T-helper 22 cell (primary cell): ENCODE measurements at regions not wholly inside any gene's neighbourhood (a gene's known extent, or its start where the extent isn't known, plus 50 kb on each side); places are given as distances from the start of the nearest gene placed in this dataset.

ENCODE experiments used
- DNase-seq: peaks from one replicate; pipeline ENCODE4 v3.0.0-alpha.2; 2020; ENCODE audit warnings: low read depth

DNA sequence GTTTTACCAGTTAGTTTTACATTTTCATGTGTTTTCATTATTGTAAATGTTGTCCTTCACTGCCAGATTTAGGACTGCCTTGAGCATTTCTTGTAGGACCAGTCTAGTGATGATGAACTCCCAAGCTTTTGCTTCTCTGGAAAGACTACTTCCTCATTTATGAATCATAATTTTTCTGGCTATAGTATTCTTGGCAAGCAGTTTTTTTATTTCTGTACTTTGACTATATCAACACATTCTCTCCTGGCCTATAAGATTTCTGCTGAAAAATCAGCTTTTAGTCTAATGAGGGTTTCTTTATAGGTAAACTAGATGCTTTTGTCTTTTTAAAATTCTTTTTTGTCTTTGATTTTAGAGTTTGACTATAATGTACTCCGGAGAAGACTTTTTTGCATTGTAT lies 256.8 kb upstream of the GRAMD2B start:
- DNase-seq, result no peak

DNA sequence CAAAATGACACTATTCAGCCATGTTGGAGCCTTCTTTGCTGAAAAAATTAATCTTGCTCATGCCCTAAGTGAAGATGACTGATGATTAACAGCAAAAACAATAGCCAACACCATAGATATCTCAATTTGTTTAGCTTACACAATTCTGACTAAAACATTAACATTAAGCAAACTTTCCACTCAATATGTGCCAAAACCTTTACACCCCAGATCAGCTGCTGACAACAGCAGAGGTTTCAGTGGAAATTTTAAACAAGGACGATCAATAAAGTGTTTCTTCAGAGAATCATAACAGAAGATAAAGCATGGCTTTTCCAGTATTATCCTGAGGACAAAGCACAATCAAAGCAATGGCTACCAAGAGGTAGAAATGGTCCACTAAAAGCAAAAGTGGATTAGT lies 254.4 kb upstream of the GRAMD2B start:
- DNase-seq, result no peak

DNA sequence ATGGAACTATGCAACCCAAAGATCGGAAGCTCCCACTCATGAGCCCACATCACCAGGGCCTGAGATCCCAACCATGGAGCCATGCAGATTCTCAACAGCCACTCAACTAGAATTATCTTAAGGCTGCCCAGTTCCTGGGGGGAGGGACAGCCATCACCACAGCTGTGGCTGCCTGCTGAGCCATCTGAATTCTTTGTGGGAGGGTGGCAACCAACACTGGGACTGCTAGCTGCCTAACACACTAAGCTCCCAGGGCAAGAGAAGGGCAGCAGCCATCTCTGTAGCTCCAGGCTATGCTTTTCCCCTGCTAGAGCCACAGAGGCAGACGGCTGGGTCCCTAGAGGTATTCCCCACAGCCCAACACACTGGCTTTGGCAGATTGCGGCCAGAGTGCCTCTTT lies 251.3 kb upstream of the GRAMD2B start:
- no peak for DNase-seq

DNA sequence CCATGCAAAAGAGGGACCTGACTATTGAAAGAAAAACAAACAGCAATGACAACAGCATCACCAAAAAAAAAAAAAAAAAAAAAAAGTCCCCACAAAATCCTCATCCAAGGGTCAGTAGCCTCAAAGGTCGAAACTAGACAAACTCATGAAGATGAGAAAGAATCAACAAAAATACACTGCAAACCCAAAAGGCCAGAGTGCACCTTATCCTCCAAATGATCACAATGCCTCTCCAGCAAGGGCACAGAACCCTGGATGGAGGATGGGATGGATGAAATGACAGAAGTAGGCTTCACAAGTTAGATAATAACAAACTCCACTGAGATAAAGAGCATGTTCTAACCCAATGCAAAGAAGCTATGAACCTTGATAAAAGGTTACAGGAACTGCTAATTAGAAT lies 250.4 kb upstream of the GRAMD2B start:
- DNase-seq, result no peak

- no peak for DNase-seq
Measured at GRCh38 chr5:126178521-126178920, 244.7 kb upstream of the GRAMD2B start.

DNA sequence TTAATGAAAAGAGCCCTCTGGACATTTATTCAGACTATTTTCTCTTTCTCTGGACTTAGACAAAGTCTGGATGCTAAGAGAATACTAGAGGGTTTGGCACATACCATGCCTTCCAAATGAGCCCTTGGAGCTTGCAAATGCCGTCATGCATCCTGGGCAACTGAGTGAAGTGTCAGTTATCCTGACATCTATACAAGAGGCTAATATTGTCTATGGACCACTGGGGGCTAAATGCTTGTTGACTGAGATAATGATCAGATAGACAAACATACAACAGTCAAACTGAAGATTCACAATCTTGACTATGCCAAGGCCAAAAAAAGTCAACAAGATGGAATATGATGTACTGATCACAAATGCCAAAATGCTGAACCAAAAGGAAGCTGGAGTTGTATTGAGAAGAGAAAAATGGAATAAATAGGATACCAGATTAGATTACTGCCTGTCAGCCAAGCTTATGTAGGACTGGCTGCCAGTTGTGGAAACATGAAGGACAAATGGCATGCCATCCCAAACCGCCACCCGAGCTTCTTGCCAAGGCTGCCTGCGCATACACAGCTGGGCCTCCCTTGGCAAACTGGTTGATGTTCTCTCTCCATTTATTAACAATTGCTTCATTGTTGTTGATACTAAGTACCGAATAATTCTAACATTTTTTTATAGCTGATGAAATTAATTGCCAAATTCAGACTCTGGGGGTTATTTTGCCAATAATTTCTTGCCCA lies 240.1 kb upstream of the GRAMD2B start:
- no peak for DNase-seq

GRCh38 chr5:126184474-126184873 lies 238.7 kb upstream of the GRAMD2B start:
- DNase-seq, result no peak

DNA sequence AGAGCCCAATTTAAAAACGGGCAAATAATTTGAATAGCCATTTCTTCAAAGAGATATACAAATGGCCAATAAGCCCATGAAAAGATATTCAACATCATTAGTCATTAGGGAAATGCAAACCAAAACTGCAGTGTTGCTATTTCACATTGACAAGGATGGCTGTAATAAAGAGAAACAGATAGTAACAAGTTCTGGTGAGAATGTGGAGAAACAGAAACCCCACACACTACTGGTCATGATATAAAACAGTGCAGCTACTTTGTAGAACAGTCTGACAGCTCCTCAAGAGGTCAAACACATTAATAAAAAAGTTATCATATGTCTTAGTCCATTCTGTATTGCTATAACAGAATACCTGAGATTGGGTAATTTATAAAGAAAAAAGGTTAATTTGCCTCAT lies 237.0 kb upstream of the GRAMD2B start:
- no peak for DNase-seq

- no peak for DNase-seq
Measured at GRCh38 chr5:126188804-126189203, 234.4 kb upstream of the GRAMD2B start.

GRCh38 chr5:126189231-126189630 lies 234.0 kb upstream of the GRAMD2B start:
- no peak for DNase-seq

- DNase-seq, result no peak
Measured at GRCh38 chr5:126189862-126190261, 233.3 kb upstream of the GRAMD2B start.

DNA sequence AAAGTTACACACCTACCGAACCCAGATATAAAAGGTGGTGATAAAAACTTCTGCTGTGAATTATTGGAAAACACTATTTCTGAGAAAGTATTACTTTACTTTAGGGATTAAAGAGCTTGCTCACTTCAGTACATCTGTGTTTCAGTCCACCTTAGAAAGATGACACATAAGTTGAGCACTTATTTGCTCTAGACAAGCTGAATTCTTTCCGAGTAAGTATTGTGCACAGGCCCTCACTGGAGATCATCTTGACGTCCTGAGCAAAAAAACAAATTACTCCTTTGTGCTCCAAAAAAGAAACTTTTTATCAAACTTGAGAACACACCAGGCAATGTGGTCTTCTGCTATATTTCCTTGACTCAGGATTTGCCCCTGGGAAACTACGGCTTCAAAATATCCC lies 231.0 kb upstream of the GRAMD2B start:
- DNase-seq, result no peak

DNA sequence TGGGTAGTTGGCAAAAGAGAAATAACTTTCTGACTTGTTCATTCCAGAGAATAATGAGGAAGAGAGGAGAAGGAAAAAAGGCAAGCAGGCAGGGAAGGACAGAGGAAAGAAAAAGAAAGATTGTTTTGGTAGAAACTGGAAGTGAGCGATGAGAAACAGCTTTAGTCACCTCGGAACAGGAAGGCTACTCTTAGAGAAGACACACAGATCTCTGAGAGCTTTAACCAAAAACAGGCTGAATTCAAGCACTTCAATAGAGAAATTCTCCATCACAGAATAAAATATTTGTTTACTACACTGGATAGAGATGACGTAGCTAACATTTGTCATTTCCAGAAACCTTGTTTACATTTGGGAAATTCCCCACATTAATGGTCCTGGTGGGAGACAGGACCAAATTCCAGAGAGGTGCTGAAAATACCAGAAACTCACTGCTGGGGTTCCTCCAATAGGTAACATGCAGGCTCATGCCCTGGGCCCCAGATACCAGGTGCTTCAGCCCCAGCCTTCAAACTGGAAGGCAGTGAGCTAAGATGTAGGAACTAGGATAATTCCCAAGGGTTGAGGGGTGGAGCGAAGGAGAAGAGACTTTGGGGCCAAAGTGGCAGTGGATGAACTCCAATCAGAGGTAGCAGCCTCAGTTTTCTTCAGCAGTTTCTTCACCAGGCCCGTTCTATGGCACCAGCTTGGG lies 227.7 kb upstream of the GRAMD2B start:
- DNase-seq, result no peak

- no peak for DNase-seq
Measured at GRCh38 chr5:126198531-126198930, 224.7 kb upstream of the GRAMD2B start.

GRCh38 chr5:126199467-126199866 lies 223.7 kb upstream of the GRAMD2B start:
- DNase-seq, result no peak

- DNase-seq, result no peak
Measured at GRCh38 chr5:126208691-126209090, 214.5 kb upstream of the GRAMD2B start.

GRCh38 chr5:126210955-126211354 lies 212.3 kb upstream of the GRAMD2B start:
- no peak for DNase-seq

GRCh38 chr5:126219616-126220015 lies 203.6 kb upstream of the GRAMD2B start:
- DNase-seq, result no peak

DNA sequence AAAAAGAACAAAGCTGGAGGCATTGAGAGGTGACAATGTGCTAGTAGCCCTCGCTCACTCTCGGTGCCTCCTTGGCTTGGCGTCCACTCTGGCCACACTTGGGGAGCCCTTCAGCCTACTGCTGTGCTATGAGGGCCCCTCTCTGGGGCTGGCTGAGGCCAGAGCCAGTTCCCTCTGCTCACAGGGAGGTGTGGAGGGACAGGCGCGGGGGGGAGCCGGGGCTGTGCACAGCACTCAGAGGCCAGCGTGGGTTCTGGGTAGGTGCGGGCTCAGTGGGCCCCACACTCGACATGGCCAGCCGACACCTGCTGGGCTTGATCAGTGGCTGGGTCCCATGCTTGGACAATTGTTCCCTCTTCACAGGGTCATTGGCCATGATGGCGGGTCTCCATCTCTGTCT lies 202.5 kb upstream of the GRAMD2B start:
- DNase-seq, result no peak

GRCh38 chr5:126228934-126229333 lies 194.3 kb upstream of the GRAMD2B start:
- DNase-seq, result no peak

- DNase-seq, result no peak
Measured at GRCh38 chr5:126233256-126233655, 190.0 kb upstream of the GRAMD2B start.

DNA sequence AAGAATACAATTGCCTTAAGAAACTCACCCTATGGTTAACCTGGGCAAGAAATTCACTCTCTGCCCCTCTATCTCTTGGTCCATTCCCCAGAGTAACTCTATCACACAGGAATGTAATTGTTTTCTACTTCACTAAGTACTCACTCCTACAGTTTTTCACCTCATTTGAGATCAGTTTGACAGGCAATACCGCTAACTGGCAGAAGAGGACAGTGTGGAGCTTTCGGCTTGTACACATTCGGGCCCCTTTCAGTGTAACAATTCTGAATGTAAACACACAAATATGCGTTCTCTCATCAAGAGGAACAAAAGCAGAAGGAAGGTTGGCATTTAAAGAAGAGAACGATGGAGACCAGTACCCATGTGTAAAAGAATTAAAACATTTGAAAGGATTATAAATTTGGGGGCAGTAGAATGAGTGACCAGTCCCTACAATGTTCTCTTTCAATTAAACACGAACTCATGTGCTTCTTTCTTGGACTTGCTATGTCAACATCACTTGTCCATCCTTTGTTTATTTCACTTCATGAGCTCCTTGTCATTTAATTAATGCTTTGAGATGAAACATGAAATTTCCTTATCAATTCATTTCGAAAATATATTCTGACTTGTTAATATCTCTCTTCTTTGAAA lies 188.5 kb upstream of the GRAMD2B start:
- DNase-seq, result no peak

GRCh38 chr5:126235628-126236027 lies 187.6 kb upstream of the GRAMD2B start:
- DNase-seq, result no peak
